HCT116 (cell line): ENCODE measurements at regions not wholly inside any gene's neighbourhood (a gene's known extent, or its start where the extent isn't known, plus 50 kb on each side); places are given as distances from the start of the nearest gene placed in this dataset.

Experiments used
- ATAC-seq: fragments of 200-7000 bp; cut with Tn5 transposase; 2 replicates; pipeline ENCODE4 v1.9.1; 2020; ENCODE audit warnings: mild to moderate bottlenecking, moderate library complexity
- BruUV-seq: library from RNA; stranded (reverse); fragments of 400-500 nt; replicated peaks from 2 replicates; lab custom pipeline; 2021; lab: Mats Ljungman, UMichigan
- CTCF ChIA-PET: fragments of 300-600 bp; sonication (Branson Sonifier 250); formaldehyde crosslinking; loops from one replicate; lab custom pipeline; 2021; ENCODE audit warnings: antibody characterized with exemption; lab: Charles Lee
- POLR2A ChIA-PET: fragments of 300-600, 350-600 bp; sonication (Branson Sonifier 250); formaldehyde crosslinking; loops from one replicate; lab custom pipeline; 2021; ENCODE audit warnings: antibody characterized with exemption; lab: Charles Lee
- RAD21 ChIA-PET, 2 experiments: fragments of 300-600 bp; sonication (Branson Sonifier 250); formaldehyde crosslinking; loops; one replicate each; lab custom pipeline; 2023; ENCODE audit warnings: low total read pairs in 2 of 2; ENCODE audit not compliant: uncharacterized antibody in 2 of 2, unreplicated experiment in 2 of 2, low non-redundant PET in 1 of 2; lab: Charles Lee
- DNase-seq: peaks from one replicate; pipeline ENCODE4 v3.0.0-alpha.2; 2010; ENCODE audit warnings: low read depth, low spot score
- H2AFZ ChIP-seq: fragments of 200-600 bp; shearing (Covaris generic), sonication (generic); 2 replicates; pipeline ENCODE4 v1.6.1; 2017; ENCODE audit warnings: low read depth, mixed run types, mixed read lengths, antibody characterized with exemption, low read length; ENCODE audit not compliant: poor library complexity, severe bottlenecking
- H3K27ac ChIP-seq: 2 replicates; pipeline ENCODE4 v1.5.1; 2012; ENCODE audit warnings: low read depth, low read length
- H3K27me3 ChIP-seq: fragments of 200-600 bp; sonication (generic); 2 replicates; pipeline ENCODE4 v1.6.1; 2016; ENCODE audit warnings: mixed run types, low read length, mixed read lengths; ENCODE audit not compliant: insufficient read depth
- H3K36me3 ChIP-seq, 2 experiments: fragments of 200-500 bp in 1 of 2; fragments of 200-600 bp in 1 of 2; sonication (Bioruptor generic) in 1 of 2; sonication (generic) in 1 of 2; 2 replicates each; pipeline versions ENCODE4 v1.5.1 to v1.6.1; 2014 to 2016; ENCODE audit warnings: low read length in 2 of 2, inconsistent platforms in 1 of 2, mixed read lengths in 1 of 2, mixed run types in 1 of 2; ENCODE audit not compliant: insufficient read depth in 2 of 2, control insufficient read depth in 1 of 2
- H3K4me1 ChIP-seq, 2 experiments: fragments of 200-600 bp in 1 of 2; sonication (generic) in 1 of 2; 2 replicates each; pipeline versions ENCODE4 v1.5.1 to v1.6.1; 2012 to 2017; ENCODE audit warnings: low read length in 2 of 2, inconsistent platforms in 1 of 2, mild to moderate bottlenecking in 1 of 2, mixed read lengths in 1 of 2, mixed run types in 1 of 2, moderate library complexity in 1 of 2; ENCODE audit not compliant: insufficient read depth in 2 of 2, control insufficient read depth in 1 of 2
- H3K4me2 ChIP-seq: fragments of 200-600 bp; sonication (generic); 2 replicates; pipeline ENCODE4 v1.6.1; 2017; ENCODE audit warnings: mixed run types, low read length, mixed read lengths
- H3K4me3 ChIP-seq, 2 experiments: fragments of 200-600 bp in 1 of 2; sonication (generic) in 1 of 2; replicated peaks in 1 of 2; 2 replicates each; pipeline ENCODE4 v1.5.1; 2011 to 2016; ENCODE audit warnings: low read length in 2 of 2, control low read depth in 1 of 2, low read depth in 1 of 2, mild to moderate bottlenecking in 1 of 2, mixed read lengths in 1 of 2, mixed run types in 1 of 2
- H3K79me2 ChIP-seq: fragments of 200-600 bp; sonication (generic); 2 replicates; pipeline ENCODE4 v1.6.1; 2017; ENCODE audit warnings: mild to moderate bottlenecking, mixed run types, low read length, moderate library complexity, mixed read lengths; ENCODE audit not compliant: insufficient read depth
- H3K9ac ChIP-seq: fragments of 200-600 bp; sonication (generic); 2 replicates; pipeline ENCODE4 v1.6.1; 2016; ENCODE audit warnings: low read length, mixed read lengths
- H3K9me2 ChIP-seq: fragments of 200-600 bp; sonication (generic), shearing (Covaris generic); 2 replicates; pipeline ENCODE4 v1.6.1; 2017; ENCODE audit warnings: mixed run types, mild to moderate bottlenecking, moderate library complexity; ENCODE audit not compliant: insufficient read depth
- H3K9me3 ChIP-seq, 2 experiments: fragments of 200-500 bp in 1 of 2; fragments of 200-600 bp in 1 of 2; sonication (Bioruptor generic) in 1 of 2; sonication (generic) in 1 of 2; 2 replicates each; pipeline ENCODE4 v1.6.1; 2014 to 2017; ENCODE audit warnings: low read length in 2 of 2, mixed read lengths in 2 of 2, inconsistent platforms in 1 of 2, low read depth in 1 of 2, mild to moderate bottlenecking in 1 of 2, mixed run types in 1 of 2, moderate library complexity in 1 of 2; ENCODE audit not compliant: control insufficient read depth in 1 of 2, insufficient read depth in 1 of 2
- H4K20me1 ChIP-seq: fragments of 200-600 bp; sonication (generic), shearing (Covaris generic); 2 replicates; pipeline ENCODE4 v1.6.1; 2017; ENCODE audit warnings: mixed run types, mild to moderate bottlenecking, moderate library complexity; ENCODE audit not compliant: insufficient read depth
- CBX3 ChIP-seq: IDR thresholded peaks from 2 replicates; pipeline ENCODE4 v1.6.1; 2012; ENCODE audit warnings: low read depth
- EGR1 ChIP-seq: IDR thresholded peaks from 2 replicates; pipeline ENCODE4 v1.6.1; 2012; ENCODE audit warnings: low read depth
- ELF1 ChIP-seq: IDR thresholded peaks from 2 replicates; pipeline ENCODE4 v1.6.1; 2012; ENCODE audit warnings: low read depth, borderline replicate concordance
- EZH2 ChIP-seq: fragments of 200-600 bp; sonication (generic); IDR thresholded peaks from 2 replicates; pipeline ENCODE4 v1.6.1; 2017; ENCODE audit warnings: antibody characterized with exemption, mixed run types
- EZH2phosphoT487 ChIP-seq: fragments of 200-600 bp; IDR thresholded peaks from 2 replicates; pipeline ENCODE4 v1.6.1; 2018; ENCODE audit warnings: antibody characterized with exemption, borderline replicate concordance
- JUND ChIP-seq: IDR thresholded peaks from 2 replicates; pipeline ENCODE4 v1.6.1; 2012
- POLR2A ChIP-seq: IDR thresholded peaks from 2 replicates; pipeline ENCODE4 v1.7.0; 2011; ENCODE audit warnings: borderline replicate concordance; ENCODE audit not compliant: insufficient read depth, insufficient read length; ENCODE audit errors: extremely low read depth
- POLR2AphosphoS5 ChIP-seq: IDR thresholded peaks from 2 replicates; pipeline ENCODE4 v1.6.1; 2011; ENCODE audit warnings: mild to moderate bottlenecking, low read depth, low read length, moderate library complexity
- SIN3A ChIP-seq: IDR thresholded peaks from 2 replicates; pipeline ENCODE4 v1.6.1; 2012; ENCODE audit warnings: low read depth
- SP1 ChIP-seq: IDR thresholded peaks from 2 replicates; pipeline ENCODE4 v1.6.1; 2012; ENCODE audit warnings: low read depth
- SRF ChIP-seq: IDR thresholded peaks from 2 replicates; pipeline ENCODE4 v1.6.1; 2012; ENCODE audit warnings: low read depth
- TCF7L2 ChIP-seq: IDR thresholded peaks from 2 replicates; pipeline ENCODE4 v1.7.0; 2011; ENCODE audit warnings: borderline replicate concordance, inconsistent platforms; ENCODE audit not compliant: insufficient read depth, insufficient read length; ENCODE audit errors: extremely low read depth
- YY1 ChIP-seq: IDR thresholded peaks from 2 replicates; pipeline ENCODE4 v1.6.1; 2011; ENCODE audit warnings: low read length, low read depth, moderate library complexity, mild to moderate bottlenecking; ENCODE audit not compliant: insufficient replicate concordance; ENCODE audit errors: extremely low read depth
- ZFX ChIP-seq: fragments of 450-650 bp; IDR thresholded peaks from 2 replicates; pipeline ENCODE4 v1.6.1; 2017
- ZNF274 ChIP-seq: fragments of 200-500 bp; sonication (Bioruptor generic); IDR thresholded peaks from 2 replicates; pipeline ENCODE4 v1.6.1; 2014; ENCODE audit warnings: mild to moderate bottlenecking, low read depth, low read length, inconsistent platforms
- intact Hi-C: fragments of 100-400 bp; cut with micrococcal nuclease; formaldehyde crosslinking; loops from 2 replicates; pipeline ENCODE4 v1.10.0; 2022
- TF ChIP-seq, protein P1 (sequence below): IDR thresholded peaks from 2 replicates; pipeline ENCODE4 v1.6.1; 2011; ENCODE audit warnings: mild to moderate bottlenecking, low read length, moderate library complexity; ENCODE audit not compliant: insufficient replicate concordance; ENCODE audit errors: extremely low read depth
- TF ChIP-seq, protein P2 (sequence below), 3 experiments: fragments of 200-600 bp in 1 of 3; sonication (generic) in 1 of 3; IDR thresholded peaks in 2 of 3; conservative IDR thresholded peaks in 1 of 3; 2 replicates each; pipeline ENCODE4 v1.5.1; 2012 to 2017; ENCODE audit warnings: low read depth in 2 of 3, low read length in 2 of 3, antibody characterized with exemption in 1 of 3, borderline replicate concordance in 1 of 3, control low read depth in 1 of 3, mild to moderate bottlenecking in 1 of 3, mixed read lengths in 1 of 3, mixed run types in 1 of 3, moderate library complexity in 1 of 3; ENCODE audit not compliant: insufficient read depth in 1 of 3
- TF ChIP-seq, protein P3 (sequence below): IDR thresholded peaks from 2 replicates; pipeline ENCODE4 v1.6.1; 2012

DNA sequence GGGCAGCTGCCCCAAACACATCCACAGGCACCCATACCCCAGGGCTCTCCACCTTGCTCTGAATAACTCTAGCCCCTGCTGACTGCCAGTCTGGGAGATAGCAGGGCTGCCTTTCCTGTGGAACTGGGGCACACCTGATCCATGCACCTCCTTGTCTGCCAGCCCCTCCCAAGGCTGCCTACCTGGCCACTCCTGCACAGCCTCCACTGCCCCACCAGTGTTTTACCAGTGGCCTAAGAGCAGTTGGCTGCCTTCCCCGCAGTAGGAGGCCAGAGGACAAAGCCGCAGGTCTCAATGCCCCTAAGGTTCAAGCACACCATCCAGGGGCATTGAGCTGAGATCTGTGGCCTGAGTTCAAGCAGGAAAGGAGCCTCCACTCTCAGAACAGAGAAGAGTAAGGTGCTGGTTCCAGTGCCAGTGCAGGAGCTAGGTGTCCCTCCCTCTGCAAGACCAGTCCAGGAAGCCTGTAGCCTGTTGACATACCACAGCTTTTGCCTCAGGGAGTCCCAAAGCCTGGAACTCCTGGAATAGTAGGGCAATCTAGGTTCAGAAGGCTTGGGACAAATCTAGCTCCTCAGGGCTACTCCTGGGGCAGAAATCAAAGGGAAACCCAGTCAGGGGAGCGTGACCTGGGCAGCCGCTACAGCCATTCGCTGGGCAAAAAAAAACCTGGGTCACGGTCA, 514.5 kb upstream of the PTGER4 start (continued):
- TF ChIP-seq, protein P1, sequence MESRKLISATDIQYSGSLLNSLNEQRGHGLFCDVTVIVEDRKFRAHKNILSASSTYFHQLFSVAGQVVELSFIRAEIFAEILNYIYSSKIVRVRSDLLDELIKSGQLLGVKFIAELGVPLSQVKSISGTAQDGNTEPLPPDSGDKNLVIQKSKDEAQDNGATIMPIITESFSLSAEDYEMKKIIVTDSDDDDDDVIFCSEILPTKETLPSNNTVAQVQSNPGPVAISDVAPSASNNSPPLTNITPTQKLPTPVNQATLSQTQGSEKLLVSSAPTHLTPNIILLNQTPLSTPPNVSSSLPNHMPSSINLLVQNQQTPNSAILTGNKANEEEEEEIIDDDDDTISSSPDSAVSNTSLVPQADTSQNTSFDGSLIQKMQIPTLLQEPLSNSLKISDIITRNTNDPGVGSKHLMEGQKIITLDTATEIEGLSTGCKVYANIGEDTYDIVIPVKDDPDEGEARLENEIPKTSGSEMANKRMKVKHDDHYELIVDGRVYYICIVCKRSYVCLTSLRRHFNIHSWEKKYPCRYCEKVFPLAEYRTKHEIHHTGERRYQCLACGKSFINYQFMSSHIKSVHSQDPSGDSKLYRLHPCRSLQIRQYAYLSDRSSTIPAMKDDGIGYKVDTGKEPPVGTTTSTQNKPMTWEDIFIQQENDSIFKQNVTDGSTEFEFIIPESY = no peak
- no peak for TF ChIP-seq POLR2A
- no peak for TF ChIP-seq POLR2AphosphoS5
- TF ChIP-seq SRF = no peak
- TF ChIP-seq EZH2 = no peak
- no peak for TF ChIP-seq SP1
- TF ChIP-seq, all 23 proteins: peak for 0

DNA sequence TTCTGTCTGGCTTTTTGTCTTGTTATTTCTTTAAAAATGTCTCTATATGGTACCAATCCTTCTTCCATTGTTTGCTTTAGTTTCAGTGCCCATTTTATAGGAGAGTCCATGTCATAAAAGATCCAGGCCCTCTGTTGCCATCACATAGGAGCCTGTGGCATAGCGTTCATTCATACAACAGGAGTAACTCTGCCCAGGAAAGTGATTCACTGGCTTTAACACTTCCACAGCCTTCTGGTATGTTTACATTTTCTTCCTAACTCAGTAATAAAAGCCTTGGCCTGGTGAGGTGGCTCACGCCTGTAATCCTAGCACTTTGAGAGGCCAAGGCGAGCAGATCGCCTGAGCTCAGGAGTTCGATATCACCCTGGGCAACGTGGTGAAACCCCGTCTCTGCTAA, 519.3 kb upstream of the PTGER4 start:
- POLR2A ChIA-PET = no interaction called here
- no peaks in the 10 kb centered on the region for H3K9me2 ChIP-seq
- H2AFZ ChIP-seq = no peak overlapping the region
- no peaks in the 10 kb centered on the region for H3K9me3 ChIP-seq
- RAD21 ChIA-PET = no interaction called here
- CTCF ChIA-PET = no interaction called here
- no peak overlapping the region for H3K4me2 ChIP-seq
- no TSS peak for BruUV-seq
- no peaks in the 10 kb centered on the region for H3K79me2 ChIP-seq
- intact Hi-C loops = no loop called here
- no peaks in the 10 kb centered on the region for H4K20me1 ChIP-seq
- TF ChIP-seq EGR1 (no peak), YY1 (no peak), SRF (no peak), ZFX (no peak), EZH2phosphoT487 (no peak), SIN3A (no peak), JUND (no peak), POLR2AphosphoS5 (no peak), EZH2 (no peak), ELF1 (no peak), ZNF274 (no peak), CBX3 (no peak), TCF7L2 (no peak)
- TF ChIP-seq, protein P2, sequence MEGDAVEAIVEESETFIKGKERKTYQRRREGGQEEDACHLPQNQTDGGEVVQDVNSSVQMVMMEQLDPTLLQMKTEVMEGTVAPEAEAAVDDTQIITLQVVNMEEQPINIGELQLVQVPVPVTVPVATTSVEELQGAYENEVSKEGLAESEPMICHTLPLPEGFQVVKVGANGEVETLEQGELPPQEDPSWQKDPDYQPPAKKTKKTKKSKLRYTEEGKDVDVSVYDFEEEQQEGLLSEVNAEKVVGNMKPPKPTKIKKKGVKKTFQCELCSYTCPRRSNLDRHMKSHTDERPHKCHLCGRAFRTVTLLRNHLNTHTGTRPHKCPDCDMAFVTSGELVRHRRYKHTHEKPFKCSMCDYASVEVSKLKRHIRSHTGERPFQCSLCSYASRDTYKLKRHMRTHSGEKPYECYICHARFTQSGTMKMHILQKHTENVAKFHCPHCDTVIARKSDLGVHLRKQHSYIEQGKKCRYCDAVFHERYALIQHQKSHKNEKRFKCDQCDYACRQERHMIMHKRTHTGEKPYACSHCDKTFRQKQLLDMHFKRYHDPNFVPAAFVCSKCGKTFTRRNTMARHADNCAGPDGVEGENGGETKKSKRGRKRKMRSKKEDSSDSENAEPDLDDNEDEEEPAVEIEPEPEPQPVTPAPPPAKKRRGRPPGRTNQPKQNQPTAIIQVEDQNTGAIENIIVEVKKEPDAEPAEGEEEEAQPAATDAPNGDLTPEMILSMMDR (IDR thresholded peaks at IDR 0.05 in 2 of 3, conservative IDR thresholded peaks at IDR 0.05 in 1 of 3; ENCODE audit: borderline replicate concordance in 1 of 3, insufficient read depth in 1 of 3, low read depth in 2 of 3, low read length in 2 of 3) = no peak
- TF ChIP-seq, protein P1 = no peak
- TF ChIP-seq, protein P3, sequence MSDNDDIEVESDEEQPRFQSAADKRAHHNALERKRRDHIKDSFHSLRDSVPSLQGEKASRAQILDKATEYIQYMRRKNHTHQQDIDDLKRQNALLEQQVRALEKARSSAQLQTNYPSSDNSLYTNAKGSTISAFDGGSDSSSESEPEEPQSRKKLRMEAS = no peak
- DNase-seq (no peak), ATAC-seq (no peak)
- no peaks in the 10 kb centered on the region for H3K27me3 ChIP-seq
- no peak overlapping the region for H3K27ac ChIP-seq
- no peaks in the 10 kb centered on the region for H3K4me1 ChIP-seq
- no peaks in the 10 kb centered on the region for H3K36me3 ChIP-seq
- no peak overlapping the region for H3K4me3 ChIP-seq
- H3K9ac ChIP-seq = no peak overlapping the region
